GM13976 (cell line): ENCODE measurements at regions not wholly inside any gene's neighbourhood (a gene's known extent, or its start where the extent isn't known, plus 50 kb on each side); places are given as distances from the start of the nearest gene placed in this dataset.

Experiments
- DNase-seq: peaks from one replicate; pipeline ENCODE4 v3.0.0; 2012; ENCODE audit warnings: low spot score
- in situ Hi-C: fragments of 300-500 bp; cut with MboI; formaldehyde crosslinking; loops from one replicate; pipeline ENCODE4 v1.12.0; 2022; ENCODE audit warnings: low sequenced_read_pairs, mixed read lengths, inconsistent platforms; ENCODE audit not compliant: unreplicated experiment
- TF ChIP-seq, protein P1 (sequence below): IDR thresholded peaks from 2 replicates; pipeline ENCODE4 v1.5.1; 2012; ENCODE audit warnings: borderline replicate concordance, mild to moderate bottlenecking; ENCODE audit not compliant: insufficient read depth; ENCODE audit errors: extremely low read depth, missing control alignments, control extremely low read depth

DNA sequence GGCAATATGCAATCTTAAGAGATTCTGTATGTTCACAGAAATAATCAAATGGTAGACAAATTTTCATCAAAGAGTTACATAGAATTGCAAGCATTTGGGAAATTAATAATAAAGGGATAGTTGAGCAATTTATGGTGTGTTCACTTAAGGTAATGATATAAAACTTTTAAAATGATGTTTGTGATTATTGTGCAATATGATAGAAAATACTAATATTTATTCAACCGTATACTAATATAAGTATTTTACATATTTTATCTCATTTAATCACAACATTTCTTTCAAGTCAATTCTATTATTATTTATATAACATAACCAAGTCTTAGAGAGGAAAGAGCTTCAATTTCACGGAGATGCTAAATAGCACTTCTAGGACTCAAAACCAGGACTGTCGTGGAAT, 716.8 kb upstream of the MIR17HG start:
- in situ Hi-C loops, result no loop called here
- DNase-seq, result no peak
- TF ChIP-seq, protein P1, sequence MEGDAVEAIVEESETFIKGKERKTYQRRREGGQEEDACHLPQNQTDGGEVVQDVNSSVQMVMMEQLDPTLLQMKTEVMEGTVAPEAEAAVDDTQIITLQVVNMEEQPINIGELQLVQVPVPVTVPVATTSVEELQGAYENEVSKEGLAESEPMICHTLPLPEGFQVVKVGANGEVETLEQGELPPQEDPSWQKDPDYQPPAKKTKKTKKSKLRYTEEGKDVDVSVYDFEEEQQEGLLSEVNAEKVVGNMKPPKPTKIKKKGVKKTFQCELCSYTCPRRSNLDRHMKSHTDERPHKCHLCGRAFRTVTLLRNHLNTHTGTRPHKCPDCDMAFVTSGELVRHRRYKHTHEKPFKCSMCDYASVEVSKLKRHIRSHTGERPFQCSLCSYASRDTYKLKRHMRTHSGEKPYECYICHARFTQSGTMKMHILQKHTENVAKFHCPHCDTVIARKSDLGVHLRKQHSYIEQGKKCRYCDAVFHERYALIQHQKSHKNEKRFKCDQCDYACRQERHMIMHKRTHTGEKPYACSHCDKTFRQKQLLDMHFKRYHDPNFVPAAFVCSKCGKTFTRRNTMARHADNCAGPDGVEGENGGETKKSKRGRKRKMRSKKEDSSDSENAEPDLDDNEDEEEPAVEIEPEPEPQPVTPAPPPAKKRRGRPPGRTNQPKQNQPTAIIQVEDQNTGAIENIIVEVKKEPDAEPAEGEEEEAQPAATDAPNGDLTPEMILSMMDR, result no peak

DNA sequence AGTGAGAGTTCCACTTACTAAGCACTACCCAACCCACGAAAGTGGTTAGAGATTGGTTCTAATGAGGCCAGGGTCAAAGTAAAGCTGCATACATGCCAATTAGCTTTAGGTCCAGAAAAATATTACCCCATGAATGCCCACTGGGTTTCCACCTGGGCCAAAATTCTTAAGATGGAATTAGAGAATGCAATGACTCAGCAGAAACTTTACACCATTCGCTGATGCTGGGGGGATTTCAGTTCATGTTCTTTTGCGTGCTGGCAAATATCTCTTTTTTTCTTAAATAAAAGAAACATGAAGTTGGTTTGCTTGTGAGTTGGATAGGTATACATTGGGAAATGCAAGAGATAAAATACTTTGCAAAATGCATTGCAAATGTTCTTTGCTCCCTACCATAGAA, 715.3 kb upstream of the MIR17HG start:
- in situ Hi-C loops, result no loop called here
- DNase-seq, result no peak
- TF ChIP-seq, protein P1, result no peak

- TF ChIP-seq, protein P1, result no peak
- no peak for DNase-seq
- in situ Hi-C loops, result no loop called here
These were observed 713.6 kb upstream of the MIR17HG start for GRCh38 chr13:90633849-90634248.

GRCh38 chr13:90640976-90641375, 706.5 kb upstream of the MIR17HG start:
- DNase-seq, result no peak
- in situ Hi-C loops, result no loop called here
- TF ChIP-seq, protein P1, result no peak

GRCh38 chr13:90641884-90642283, 705.6 kb upstream of the MIR17HG start:
- in situ Hi-C loops, result no loop called here
- DNase-seq, result no peak
- TF ChIP-seq, protein P1, result no peak

GRCh38 chr13:90645582-90645981, 701.9 kb upstream of the MIR17HG start:
- no peak for DNase-seq
- in situ Hi-C loops, result no loop called here
- TF ChIP-seq, protein P1, result no peak

DNA sequence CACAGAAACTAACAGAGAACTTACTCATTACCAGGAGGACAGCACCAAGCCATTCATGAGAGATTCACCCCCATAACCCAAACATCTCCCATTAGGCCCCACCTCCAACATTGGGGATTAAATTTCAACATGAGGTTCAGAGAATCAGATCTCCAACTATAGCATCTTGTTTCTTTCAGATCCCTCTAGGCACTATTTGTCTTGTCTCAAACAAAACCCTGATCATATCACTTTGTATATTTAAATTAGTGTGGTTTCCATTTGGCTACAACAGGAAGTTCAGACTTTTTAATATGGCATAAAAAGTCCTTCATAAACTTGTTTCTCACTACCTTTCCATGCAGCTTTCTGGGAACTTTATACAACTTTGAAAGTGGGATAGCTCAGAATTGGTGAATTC, 699.0 kb upstream of the MIR17HG start:
- TF ChIP-seq, protein P1, result no peak
- in situ Hi-C loops, result no loop called here
- no peak for DNase-seq
